ENCODE measurements at regions not wholly inside any gene's neighbourhood (a gene's known extent, or its start where the extent isn't known, plus 50 kb on each side); places are given as distances from the start of the nearest gene placed in this dataset.
A peak's percentile ranks its signal among the peaks of the same experiment; 100 is the strongest.

GRCh38 chr7:108997480-108997879 lies 427.8 kb downstream of the DNAJB9 start:
- DNase-seq, result no peak

GRCh38 chr7:109003742-109004141 lies 434.1 kb downstream of the DNAJB9 start:
- DNase-seq, result no peak

GRCh38 chr7:109009636-109010035 lies 440.0 kb downstream of the DNAJB9 start:
- DNase-seq, result peak; percentile 3

GRCh38 chr7:109020251-109020650 lies 450.6 kb downstream of the DNAJB9 start:
- no peak for DNase-seq

GRCh38 chr7:109021390-109021789 lies 451.7 kb downstream of the DNAJB9 start:
- no peak for DNase-seq

GRCh38 chr7:109029866-109030265 lies 460.2 kb downstream of the DNAJB9 start:
- DNase-seq, result no peak

- DNase-seq, result no peak
Observed at GRCh38 chr7:109044691-109045090, 475.0 kb downstream of the DNAJB9 start.

- DNase-seq, result no peak
Observed at GRCh38 chr7:109049366-109049765, 479.7 kb downstream of the DNAJB9 start.

GRCh38 chr7:109059089-109059488 lies 489.4 kb downstream of the DNAJB9 start:
- no peak for DNase-seq

- no peak for DNase-seq
Observed at GRCh38 chr7:109062798-109063197, 493.1 kb downstream of the DNAJB9 start.

GRCh38 chr7:109073543-109073942 lies 503.9 kb downstream of the DNAJB9 start:
- no peak for DNase-seq

- DNase-seq, result no peak
Observed at GRCh38 chr7:109076396-109076972, 506.8 kb downstream of the DNAJB9 start.

GRCh38 chr7:109091042-109091441 lies 521.4 kb downstream of the DNAJB9 start:
- no peak for DNase-seq

GRCh38 chr7:109092268-109092667 lies 522.6 kb downstream of the DNAJB9 start:
- DNase-seq, result no peak

- DNase-seq, result no peak
Observed at GRCh38 chr7:109101332-109101731, 531.7 kb downstream of the DNAJB9 start.

GRCh38 chr7:109109558-109109957 lies 539.9 kb downstream of the DNAJB9 start:
- DNase-seq, result no peak

- no peak for DNase-seq
Observed at GRCh38 chr7:109111086-109111485, 541.4 kb downstream of the DNAJB9 start.

GRCh38 chr7:109121599-109122300 lies 552.1 kb downstream of the DNAJB9 start:
- no peak for DNase-seq

GRCh38 chr7:109125001-109125400 lies 555.3 kb downstream of the DNAJB9 start:
- no peak for DNase-seq

GRCh38 chr7:109126404-109127050 lies 556.9 kb downstream of the DNAJB9 start:
- no peak for DNase-seq

- DNase-seq, result no peak
Observed at GRCh38 chr7:109127145-109127544, 557.5 kb downstream of the DNAJB9 start.

- DNase-seq, result no peak
Observed at GRCh38 chr7:109131141-109131540, 561.5 kb downstream of the DNAJB9 start.

- DNase-seq, result no peak
Observed at GRCh38 chr7:109136893-109137292, 567.2 kb downstream of the DNAJB9 start.

- DNase-seq, result no peak
Observed at GRCh38 chr7:109154748-109155147, 585.1 kb downstream of the DNAJB9 start.
